SW 1271 (cell line): ENCODE measurements at regions not wholly inside any gene's neighbourhood (a gene's known extent, or its start where the extent isn't known, plus 50 kb on each side); places are given as distances from the start of the nearest gene placed in this dataset.
A peak's percentile ranks its signal among the peaks of the same experiment; 100 is the strongest.
"Not testable (repeated sequence)": the region's sequence is repeated elsewhere in the genome, so short reads cannot be mapped to it uniquely, and the experiment has no call there.

Experiments
- DNase-seq, 2 experiments: peaks; one replicate each; lab custom pipeline; 2025; lab: John Stamatoyannopoulos, UW

- DNase-seq = no peak
These were observed 214.1 kb downstream of the BLID start for GRCh38 chr11:121901886-121902285.

DNA sequence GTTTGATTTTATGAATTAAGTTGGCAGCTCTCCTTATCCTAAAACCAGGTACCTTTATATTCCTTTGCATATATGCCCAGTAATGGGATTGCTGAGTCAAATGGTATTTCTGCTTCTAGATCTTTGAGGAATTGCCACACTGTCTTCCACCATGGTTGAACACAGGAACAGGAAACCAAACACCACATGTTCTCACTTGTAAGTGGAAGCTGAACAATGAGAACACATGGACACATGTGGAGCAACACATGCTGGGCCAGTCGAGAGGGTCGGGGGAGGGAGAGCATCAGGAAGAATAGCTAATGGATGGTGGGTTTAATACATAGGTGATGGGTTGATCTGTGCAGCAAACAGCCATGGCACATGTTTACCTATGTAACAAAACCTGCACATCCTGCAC lies 214.6 kb downstream of the BLID start:
- not testable (repeated sequence) for DNase-seq

DNA sequence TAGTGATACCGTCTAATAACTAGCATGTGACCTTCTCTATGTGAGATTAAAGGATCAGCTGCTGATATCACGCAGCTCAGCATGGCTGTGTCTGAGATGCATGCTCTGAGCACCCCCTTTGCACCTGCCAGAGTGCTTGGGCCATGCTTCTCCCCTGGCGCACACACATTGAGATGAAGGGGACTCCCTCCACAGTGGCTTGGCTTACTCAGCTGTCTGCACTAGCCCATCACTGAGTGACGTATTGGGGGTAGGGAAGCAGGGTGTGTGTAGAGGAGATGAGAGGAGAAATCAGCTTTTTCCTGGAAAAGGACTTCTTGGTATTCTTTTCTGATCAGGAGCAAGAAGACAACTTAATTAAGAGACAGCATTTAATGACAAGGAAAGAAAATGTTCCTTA lies 216.5 kb downstream of the BLID start:
- DNase-seq = no peak

GRCh38 chr11:121898903-121899302 lies 217.1 kb downstream of the BLID start:
- DNase-seq = no peak

DNA sequence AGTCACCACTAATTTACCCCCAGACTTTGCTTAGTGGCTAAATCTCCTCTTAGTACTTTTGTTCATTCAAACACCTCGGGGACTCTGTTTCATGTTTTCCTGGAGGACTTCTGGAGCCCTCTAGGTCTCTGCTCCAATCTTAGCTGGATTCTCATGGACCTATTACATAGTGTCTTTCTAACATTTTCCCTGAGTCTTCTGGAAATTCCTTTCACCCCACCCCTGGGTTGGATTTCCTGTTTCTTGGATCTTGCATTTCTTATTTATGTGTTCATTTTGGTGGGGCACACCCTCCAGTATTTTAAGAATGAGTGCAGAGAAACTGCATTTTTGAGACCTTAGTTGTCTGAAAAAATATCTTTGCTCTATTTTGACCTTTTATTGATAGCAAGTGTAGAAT lies 220.1 kb downstream of the BLID start:
- peak in 1 of 2 experiments; percentile 36 for DNase-seq

- DNase-seq = no peak
These were observed 221.4 kb downstream of the BLID start for GRCh38 chr11:121894581-121894980.

- no peak for DNase-seq
These were observed 223.2 kb downstream of the BLID start for GRCh38 chr11:121892863-121893262.

GRCh38 chr11:121892131-121892681 lies 223.8 kb downstream of the BLID start:
- no peak for DNase-seq

- no peak for DNase-seq
These were observed 225.0 kb downstream of the BLID start for GRCh38 chr11:121890946-121891515.

GRCh38 chr11:121890377-121890776 lies 225.6 kb downstream of the BLID start:
- DNase-seq = no peak

GRCh38 chr11:121889931-121890330 lies 226.1 kb downstream of the BLID start:
- no peak for DNase-seq

- no peak for DNase-seq
These were observed 226.8 kb downstream of the BLID start for GRCh38 chr11:121889186-121889585.

- DNase-seq = no peak
These were observed 227.9 kb downstream of the BLID start for GRCh38 chr11:121887976-121888557.

- DNase-seq = no peak
These were observed 228.4 kb downstream of the BLID start for GRCh38 chr11:121887569-121887968.

DNA sequence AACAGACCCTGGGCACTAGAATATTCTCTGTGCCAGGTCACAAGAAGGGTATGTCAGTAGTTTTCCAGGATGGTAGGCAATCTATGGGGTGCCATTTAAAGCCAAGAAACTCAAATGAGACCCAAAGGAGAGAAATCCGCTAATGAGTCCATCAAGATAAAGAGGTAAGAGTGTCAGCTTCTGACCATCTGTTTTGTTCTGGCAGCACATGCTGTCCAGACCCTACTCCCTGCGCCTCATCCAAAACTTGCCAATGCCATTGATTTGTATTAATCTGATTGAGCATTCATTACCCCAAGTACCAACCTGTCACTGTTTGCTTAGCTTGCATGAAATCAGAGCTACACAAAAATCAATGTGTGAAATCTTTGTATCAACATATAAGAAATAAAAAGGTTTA lies 229.0 kb downstream of the BLID start:
- no peak for DNase-seq

DNA sequence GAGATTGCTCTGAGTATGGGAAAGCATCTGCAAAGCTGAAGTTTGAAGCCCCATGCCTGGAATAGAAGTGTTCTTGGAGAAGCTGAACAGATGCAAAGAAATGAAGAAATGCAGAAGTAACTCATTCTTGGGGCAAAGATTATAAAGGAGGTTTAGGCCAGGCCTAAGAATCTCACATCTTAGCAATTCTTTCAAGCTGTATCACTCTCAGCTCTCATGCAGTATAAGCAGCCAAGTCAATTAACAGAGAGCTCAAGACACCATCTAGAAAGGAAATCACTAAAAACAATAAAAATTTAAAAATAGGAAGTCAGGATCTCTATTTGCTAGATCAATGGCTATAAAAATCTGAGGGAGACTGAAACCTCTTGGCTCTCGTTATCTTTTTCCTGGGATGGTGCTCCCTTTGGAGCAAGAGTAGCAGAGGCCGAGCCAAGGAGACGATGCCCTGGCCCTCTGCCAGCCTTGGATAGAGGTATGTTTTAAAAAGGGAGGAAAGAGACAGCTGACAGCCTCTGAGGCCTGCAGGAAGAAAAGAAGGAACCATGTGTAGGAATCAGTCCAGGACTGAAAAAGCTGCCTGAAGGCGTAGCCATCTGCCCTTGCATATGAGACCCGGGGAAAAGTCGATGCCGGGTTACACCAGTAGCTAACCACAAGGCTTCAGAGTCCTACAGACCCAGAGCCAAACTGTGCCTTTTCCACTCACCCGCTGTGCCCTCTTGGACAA lies 229.8 kb downstream of the BLID start:
- DNase-seq = no peak

DNA sequence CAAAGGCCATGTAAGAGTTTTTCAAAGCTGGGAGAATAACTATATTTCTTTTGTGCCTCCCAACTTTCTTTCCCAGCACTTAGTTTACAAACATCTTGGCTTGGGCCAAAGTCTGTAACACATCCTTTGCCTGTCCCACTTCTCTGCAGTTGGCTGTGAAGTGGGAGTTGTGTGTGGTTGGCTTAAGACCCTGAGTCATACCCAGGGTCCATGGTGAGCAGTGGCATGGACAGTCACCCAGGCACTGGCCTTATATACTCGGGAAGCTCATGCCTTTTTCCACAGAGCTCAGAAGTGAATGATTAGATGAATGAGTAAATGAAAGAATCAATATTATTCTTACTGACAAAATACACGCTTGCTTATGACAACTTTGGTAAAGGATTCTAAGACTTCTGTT lies 231.4 kb downstream of the BLID start:
- DNase-seq = no peak

GRCh38 chr11:121881806-121882205 lies 234.2 kb downstream of the BLID start:
- no peak for DNase-seq

DNA sequence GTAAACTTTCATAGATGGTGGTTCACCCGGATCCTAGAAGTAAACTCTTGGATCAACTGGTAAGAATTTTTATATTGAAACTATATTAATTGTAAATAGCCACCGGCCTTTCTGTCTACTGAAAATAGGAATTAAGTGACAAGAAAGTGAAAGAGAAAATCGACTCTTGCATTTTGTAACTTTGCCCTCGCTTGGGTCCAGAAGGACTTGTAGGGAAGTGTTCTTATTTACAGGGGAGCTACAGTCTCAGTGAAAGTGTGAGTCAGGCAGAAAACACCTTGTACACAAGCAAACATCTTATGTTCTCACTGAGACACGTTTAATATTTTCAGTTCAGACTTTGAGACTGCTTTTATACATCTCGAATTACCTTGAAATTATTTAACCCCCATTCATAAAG lies 238.9 kb downstream of the BLID start:
- no peak for DNase-seq

DNA sequence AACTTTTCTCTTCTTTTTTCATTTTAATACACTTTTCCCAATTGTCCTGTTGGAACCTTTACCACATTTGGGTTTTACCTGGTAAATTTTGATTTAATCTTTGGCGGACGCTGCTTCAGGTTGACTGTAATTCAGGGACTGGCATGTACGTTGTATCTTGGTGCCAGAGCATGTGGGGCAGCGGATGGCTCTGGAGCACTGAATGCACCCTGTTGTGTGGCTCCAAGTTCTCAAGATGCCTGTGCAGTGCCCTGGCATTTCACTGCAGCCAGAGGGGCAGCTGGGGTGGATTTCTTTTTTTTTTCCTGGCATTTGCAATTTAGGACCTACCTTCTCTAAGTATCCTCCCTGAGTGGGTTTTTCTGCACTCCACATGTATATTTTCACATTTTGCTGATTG lies 242.2 kb downstream of the BLID start:
- no peak for DNase-seq

DNA sequence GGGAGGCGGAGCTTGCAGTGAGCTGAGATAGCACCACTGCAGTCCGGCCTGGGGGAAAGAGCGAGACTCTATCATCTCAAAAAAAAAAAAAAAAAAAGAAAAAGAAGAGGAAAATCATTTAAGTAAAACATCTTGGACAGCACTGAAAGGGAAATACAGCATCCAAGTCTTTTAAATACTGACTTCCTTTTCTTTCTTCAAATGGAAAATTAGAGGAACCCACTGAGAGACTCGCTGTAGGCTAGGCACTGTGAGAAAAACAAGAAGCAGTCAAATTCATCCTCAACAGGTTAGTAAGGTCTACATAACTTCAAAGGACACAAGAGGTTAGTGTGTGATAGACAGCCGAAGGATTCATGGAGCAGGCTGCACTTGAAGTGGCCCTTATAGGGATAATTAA lies 243.7 kb downstream of the BLID start:
- no peak for DNase-seq

DNA sequence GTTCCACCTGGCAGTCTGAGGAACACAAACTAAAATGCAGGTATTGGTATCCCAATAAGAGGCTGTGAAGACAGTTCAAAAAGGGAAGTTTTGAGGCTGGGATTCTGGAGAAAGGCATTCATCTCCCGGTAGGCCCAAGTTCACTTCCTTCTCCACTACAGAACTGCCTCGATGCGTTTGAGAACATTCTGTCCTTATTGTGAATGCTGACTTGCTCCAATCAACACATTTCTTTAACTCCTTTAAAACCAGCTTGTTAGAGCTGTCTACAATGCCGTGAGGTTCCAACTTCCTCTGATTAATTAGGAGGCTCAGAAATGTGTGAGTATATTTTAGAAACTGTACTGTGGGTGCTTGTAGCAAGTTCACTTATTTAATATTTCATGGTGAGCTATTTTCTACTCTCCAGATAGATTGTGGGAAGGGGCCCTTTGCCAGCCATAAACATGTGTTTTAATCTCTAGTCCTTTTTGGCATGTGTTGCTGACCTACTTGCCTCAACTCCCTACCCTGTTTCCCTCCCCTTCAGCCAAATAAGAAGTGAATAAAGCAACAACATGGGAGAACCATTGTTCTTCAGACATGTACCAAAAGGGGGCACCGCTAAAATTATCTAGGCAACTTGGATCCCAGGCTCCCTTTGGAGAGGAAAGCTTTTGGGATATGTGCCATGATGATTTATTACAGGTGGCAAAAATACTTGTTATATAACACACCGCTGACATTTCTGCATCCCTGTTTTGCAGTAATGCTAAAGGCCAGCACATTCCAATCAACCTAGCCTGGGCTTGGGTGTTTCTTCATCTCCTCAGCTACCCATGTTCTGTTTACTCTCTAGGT lies 245.6 kb downstream of the BLID start:
- no peak for DNase-seq
